Mononuclear cell (primary cell): ENCODE measurements at regions not wholly inside any gene's neighbourhood (a gene's known extent, or its start where the extent isn't known, plus 50 kb on each side); places are given as distances from the start of the nearest gene placed in this dataset.

Source experiments
- H3K27me3 ChIP-seq: 2 replicates; pipeline ENCODE4 v1.6.0; 2011; ENCODE audit warnings: low read length, control low read depth; ENCODE audit not compliant: insufficient read depth
- H3K4me1 ChIP-seq: 2 replicates; pipeline ENCODE4 v1.5.1; 2011; ENCODE audit warnings: mild to moderate bottlenecking, low read length, control low read depth; ENCODE audit not compliant: insufficient read depth
- H3K4me3 ChIP-seq: 2 replicates; pipeline ENCODE4 v1.5.1; 2011; ENCODE audit warnings: mild to moderate bottlenecking, low read length, moderate library complexity
- H3K9me3 ChIP-seq: 2 replicates; pipeline ENCODE4 v1.5.1; 2011; ENCODE audit warnings: low read depth, mild to moderate bottlenecking, control low read depth, low read length

DNA sequence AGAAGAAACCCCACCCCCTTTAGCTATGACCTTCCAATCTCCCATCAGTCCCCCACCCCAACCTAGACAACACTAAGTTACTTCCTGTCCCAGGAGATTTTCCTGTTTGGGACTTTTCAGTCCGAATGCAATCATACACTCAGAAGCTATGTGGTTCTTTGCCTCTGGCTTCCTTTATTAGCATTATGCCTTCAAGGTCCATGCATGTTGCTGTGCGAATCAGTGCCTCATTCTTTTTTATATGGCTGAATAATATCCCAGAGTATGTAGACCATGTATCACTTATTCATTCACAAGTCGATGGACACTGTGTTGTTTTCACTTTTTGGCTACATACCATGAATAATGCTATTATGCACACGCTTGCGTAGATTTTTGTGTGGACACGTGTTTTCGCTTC lies 292.1 kb upstream of the HDAC4 start:
- no peaks in the 10 kb centered on the region for H3K27me3 ChIP-seq
- H3K4me3 ChIP-seq: no peak overlapping the region
- no peaks in the 10 kb centered on the region for H3K9me3 ChIP-seq
- no peaks in the 10 kb centered on the region for H3K4me1 ChIP-seq

DNA sequence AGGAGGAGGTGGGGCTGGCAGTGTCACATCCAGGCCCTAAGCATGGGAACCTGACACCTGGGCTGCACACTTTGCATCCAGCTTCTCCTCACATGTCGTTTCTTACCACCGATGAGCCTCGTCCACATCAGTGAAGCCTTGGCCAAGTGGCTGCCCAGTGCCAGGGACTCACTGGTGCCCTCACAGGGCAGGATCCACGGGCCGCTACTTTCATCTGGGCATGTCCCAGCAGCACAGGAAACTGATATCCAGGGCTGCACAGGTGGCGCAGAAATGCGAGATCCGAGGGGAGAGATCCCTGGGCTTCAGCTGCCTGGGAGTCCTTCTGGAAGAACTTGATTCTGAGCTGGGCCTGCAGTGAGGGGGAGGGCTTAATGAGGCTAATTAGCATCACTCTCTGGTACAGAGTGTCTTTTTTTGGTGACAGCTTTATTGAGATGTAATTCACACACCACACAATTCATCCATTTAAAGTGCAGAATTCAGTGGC lies 291.6 kb upstream of the HDAC4 start:
- Histone ChIP-seq H3K27me3 (no peaks in the 10 kb centered on the region), H3K4me1 (no peaks in the 10 kb centered on the region)

DNA sequence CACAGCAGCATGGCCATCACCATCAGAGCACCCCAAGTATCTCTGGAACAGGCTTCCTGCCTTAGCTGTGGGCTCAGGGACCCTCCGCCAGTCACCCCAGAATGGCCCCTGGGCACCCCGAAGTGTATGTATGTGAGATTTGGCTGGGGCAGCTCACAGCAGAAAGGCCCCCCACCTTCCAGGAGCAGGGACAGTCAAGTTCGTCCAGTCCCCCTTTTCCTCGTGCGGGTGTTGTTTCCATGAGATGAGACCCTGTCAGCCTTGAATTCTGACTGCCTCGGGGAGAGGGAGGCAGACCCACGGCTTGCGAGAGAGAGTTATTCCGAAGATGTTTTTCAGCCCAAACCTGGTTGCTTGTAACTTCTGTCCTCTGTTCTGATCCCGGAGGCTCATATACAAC lies 290.9 kb upstream of the HDAC4 start:
- Histone ChIP-seq H3K9me3 (no peaks in the 10 kb centered on the region), H3K27me3 (no peaks in the 10 kb centered on the region), H3K4me1 (no peaks in the 10 kb centered on the region), H3K4me3 (no peak overlapping the region)

More for the DNA sequence above, 291.6 kb upstream of the HDAC4 start:
- Histone ChIP-seq H3K4me3 (no peak overlapping the region), H3K9me3 (no peaks in the 10 kb centered on the region)

DNA sequence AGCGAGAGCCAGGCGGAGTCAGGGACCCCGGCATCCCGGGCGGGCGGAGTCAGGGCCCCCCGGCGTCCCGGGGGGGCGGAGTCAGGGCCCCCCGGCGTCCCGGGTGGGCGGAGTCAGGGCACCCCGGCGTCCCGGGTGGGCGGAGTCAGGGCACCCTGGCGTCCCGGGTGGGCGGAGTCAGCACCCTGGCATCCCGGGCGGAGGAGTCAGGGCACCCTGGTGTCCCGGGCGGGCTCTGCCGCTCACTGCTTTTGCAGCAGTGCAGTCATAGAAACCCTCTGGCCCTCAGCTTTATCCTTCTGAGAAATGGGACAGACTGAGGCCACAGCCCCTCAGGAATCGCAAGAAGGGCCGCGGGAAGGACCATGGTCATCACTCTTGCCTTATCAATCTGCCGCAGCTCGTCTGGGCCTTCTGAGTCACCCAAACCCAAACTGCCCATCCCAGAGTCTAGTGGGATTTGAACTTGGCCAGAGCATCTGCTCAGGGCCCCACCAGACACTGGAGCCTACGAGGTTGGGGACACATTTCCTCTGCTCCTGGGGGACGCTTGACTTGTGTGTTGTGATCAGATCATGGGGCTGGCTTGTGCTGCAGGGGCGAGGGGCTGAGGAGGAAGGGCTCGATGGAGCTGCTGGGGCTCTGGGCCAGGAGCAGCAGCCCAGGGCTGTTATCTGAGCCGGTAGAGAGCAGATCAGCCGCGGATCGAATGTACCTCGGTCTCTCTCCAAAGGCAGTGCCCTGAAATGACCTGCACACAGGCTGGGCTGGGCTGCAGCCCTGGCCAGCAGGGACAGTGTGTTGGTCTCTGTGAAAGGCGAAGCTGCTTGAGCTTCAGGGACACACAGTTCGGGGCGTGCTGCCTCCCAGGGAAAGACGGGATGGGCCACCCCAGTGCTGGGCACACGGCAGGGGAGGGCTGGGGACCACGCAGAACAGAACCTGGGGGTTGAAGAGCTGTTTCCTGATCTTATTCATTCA lies 290.1 kb upstream of the HDAC4 start:
- Histone ChIP-seq H3K9me3 (no peaks in the 10 kb centered on the region), H3K4me3 (no peak overlapping the region), H3K27me3 (no peaks in the 10 kb centered on the region), H3K4me1 (no peaks in the 10 kb centered on the region)

DNA sequence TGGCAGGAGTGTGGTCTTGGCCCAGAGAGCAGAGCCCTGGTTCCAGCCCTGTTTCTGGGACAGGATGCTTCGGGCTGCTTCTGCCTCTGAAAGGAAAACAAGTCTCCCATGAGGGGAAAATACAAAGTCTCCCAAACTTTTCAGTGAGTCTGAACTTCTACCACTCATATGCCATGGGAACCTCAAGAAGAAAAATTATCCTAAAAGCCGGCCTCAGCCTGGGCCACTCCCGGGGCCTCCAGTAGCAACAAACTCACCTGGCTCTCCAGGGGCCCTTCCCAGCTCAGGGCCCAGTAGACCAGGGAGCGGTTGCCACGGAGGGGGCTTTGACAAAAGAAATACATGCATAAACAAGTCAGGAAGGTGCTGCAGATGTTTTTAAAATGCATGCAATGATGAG lies 289.2 kb upstream of the HDAC4 start:
- H3K4me1 ChIP-seq: no peaks in the 10 kb centered on the region
- no peaks in the 10 kb centered on the region for H3K9me3 ChIP-seq
- no peaks in the 10 kb centered on the region for H3K27me3 ChIP-seq
- H3K4me3 ChIP-seq: no peak overlapping the region

DNA sequence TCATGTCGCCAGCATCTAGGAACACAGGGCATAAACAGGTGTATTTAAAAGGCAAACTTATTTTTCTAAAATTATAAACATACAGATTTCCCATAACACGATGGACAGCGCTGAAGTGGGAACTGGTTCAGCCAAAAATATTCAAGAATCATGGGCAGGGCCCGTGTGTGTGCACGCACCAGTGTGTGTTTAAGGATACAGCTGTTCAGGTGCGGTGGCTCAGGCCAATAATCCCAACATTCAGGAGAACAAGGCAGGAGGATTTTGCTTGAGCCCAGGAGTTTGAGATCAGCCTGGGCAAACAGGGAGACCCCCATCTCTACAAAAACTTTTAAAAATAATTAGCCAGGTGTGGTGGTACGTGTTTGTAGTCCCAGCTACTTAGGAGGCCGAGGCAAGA lies 288.6 kb upstream of the HDAC4 start:
- no peaks in the 10 kb centered on the region for H3K4me1 ChIP-seq
- no peaks in the 10 kb centered on the region for H3K27me3 ChIP-seq
- no peaks in the 10 kb centered on the region for H3K9me3 ChIP-seq
- no peak overlapping the region for H3K4me3 ChIP-seq

DNA sequence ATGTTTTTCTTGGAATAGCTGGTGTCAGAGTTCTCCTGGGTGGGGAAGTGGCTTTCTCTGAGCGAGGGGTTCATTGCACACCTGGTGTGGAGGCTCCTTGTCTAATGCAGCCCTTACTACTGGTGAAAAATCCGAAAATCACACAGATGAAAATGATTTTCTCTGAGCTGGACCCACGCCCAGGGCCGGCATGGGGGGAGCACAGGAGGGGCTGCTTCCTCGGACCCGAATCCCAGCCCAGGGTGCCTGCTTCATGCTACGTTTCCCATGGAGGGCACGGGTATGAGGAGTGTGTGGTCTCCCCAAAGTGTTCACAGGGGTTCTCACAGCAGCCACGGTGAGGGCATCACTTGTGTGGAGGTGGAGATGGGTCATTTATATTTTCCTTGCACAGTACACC lies 288.0 kb upstream of the HDAC4 start:
- Histone ChIP-seq H3K27me3 (peaks cover 3% of the 10 kb centered on the region), H3K4me3 (no peak overlapping the region), H3K4me1 (no peaks in the 10 kb centered on the region), H3K9me3 (no peaks in the 10 kb centered on the region)

DNA sequence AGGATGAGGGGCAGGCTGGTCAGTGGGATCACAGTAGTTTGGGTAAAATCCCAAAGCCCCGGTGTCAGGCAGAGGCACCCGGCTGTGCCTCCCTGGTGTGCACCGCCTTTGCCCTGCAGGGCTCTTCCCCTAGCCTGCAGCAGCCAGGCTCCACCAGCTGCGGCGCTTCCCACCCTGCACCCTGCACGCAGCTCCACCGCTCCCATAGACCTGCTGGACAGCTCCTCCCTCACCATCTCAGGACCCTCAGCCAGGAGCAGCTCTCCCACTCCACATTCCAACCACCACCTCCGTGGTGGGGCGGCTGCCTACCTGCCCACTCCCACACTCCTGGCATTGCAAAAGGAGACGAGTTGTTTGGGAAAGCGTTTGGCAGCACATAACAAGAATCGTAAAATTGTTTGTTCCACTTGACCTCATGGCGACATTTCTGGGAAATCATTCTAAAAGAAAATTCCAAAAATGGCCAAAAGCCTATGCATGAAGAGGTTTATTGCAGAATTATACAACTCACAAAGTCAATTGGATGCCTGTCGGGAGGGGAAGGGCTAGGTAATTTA lies 287.4 kb upstream of the HDAC4 start:
- Histone ChIP-seq H3K9me3 (no peaks in the 10 kb centered on the region), H3K27me3 (peaks cover 6% of the 10 kb centered on the region), H3K4me3 (no peak overlapping the region)

DNA sequence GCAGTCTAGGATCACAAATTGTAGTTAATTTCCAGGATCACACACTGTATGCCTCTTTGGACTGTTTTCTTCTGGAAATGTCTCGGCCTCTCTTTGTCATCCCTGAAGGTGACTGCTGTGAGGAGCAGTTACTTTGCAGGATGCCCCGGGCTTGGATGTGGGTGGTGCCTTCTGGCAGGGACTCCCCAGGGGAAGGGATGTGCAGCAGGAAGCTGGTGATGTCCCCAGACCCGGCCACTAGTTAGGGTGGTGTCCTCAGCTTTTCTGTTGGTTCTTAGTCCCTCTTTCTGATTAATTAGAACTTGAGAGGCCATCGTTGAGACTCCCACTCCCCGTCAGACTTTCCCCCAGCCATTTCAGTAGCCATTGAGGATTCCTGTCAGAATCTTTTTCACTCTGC lies 286.6 kb upstream of the HDAC4 start:
- Histone ChIP-seq H3K9me3 (no peaks in the 10 kb centered on the region), H3K4me3 (no peak overlapping the region), H3K27me3 (peaks cover 9% of the 10 kb centered on the region), H3K4me1 (no peaks in the 10 kb centered on the region)

More for the DNA sequence above, 287.4 kb upstream of the HDAC4 start:
- H3K4me1 ChIP-seq: no peaks in the 10 kb centered on the region

DNA sequence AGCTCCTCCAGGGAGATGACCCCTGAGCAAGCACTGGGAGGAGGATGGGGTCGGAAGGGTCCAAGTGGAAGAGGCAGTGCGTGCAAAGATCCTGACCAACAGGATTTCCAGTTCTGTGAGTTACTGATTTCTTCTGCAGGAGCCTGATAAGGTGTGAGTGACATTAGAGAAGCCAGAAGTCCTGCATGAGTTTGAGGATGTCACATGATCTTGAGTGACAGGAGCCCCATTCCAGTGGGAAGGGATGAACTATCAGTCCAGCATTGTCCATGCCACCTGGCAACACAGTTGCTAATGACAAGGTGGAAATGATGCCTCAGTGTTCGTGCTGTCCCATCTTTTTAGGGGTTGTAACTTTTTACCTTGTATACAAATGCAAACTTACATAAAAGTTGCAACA lies 285.1 kb upstream of the HDAC4 start:
- Histone ChIP-seq H3K27me3 (peaks cover 14% of the 10 kb centered on the region), H3K4me1 (no peaks in the 10 kb centered on the region), H3K4me3 (no peak overlapping the region), H3K9me3 (no peaks in the 10 kb centered on the region)

DNA sequence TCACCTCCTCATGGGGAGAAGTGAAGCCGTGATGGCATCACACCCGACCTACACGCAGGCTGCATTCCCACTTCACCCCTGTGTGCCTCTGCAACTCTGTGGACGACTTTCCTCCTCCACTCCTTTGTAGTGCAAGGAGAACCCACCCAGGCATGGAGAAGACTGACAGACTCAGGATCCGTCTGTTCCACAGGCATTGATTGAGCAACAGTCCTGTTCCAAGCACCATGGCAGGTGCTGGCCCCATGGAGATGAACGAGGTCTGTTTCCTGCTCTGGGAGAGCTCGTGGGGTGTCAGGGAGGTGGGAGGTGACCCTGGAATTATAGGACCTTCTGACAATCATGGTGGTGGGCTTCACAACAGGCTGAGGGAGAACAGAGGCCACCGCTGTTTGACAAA lies 284.7 kb upstream of the HDAC4 start:
- H3K4me3 ChIP-seq: no peak overlapping the region
- no peaks in the 10 kb centered on the region for H3K4me1 ChIP-seq
- H3K27me3 ChIP-seq: peaks cover 14% of the 10 kb centered on the region
- H3K9me3 ChIP-seq: no peaks in the 10 kb centered on the region

DNA sequence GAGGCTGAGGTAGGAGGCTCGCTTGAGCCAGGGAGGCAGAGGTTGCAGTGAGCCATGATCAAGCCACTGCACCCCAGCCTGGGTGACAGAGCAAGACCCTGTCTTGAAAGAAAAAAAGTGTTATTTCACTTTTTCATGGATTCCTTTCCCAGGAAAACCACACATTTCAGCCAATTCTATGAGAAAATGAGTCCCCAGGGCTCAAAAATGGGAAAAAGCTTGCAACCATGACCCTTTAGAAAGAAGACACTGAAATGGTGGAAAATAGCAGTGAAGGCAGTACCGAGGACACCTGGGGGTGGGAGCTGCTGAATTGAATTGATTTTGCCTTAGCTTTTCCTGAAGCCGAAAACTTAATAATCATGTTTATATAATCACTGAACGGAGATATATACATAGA lies 284.2 kb upstream of the HDAC4 start:
- no peaks in the 10 kb centered on the region for H3K9me3 ChIP-seq
- no peaks in the 10 kb centered on the region for H3K4me1 ChIP-seq
- no peak overlapping the region for H3K4me3 ChIP-seq
- H3K27me3 ChIP-seq: peaks cover 14% of the 10 kb centered on the region

DNA sequence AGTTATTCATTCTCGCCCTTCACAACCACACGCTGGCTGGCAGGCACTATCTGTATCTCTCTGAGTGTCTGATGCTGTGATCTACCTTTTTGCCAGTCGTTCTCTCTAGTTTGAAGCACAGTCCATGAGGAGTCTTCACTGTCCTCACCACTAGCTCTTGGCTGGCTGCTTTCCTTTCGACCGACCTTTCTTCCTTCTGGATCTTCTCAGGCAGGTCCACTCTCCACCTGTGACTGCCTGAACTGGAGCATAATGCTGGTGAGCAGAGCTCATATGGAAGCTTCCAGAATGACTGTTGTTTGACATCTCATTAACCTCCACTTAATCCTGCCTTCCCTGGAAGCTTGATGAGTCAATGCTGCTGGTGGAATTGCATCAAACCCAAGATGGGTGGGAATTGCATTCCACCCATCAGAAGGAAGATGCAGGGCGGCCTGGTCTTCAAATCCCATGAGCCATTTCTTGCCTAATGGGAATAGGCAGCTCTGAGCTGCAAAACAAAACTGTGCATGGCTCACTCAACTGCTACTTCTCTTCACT lies 283.5 kb upstream of the HDAC4 start:
- no peak overlapping the region for H3K4me3 ChIP-seq

DNA sequence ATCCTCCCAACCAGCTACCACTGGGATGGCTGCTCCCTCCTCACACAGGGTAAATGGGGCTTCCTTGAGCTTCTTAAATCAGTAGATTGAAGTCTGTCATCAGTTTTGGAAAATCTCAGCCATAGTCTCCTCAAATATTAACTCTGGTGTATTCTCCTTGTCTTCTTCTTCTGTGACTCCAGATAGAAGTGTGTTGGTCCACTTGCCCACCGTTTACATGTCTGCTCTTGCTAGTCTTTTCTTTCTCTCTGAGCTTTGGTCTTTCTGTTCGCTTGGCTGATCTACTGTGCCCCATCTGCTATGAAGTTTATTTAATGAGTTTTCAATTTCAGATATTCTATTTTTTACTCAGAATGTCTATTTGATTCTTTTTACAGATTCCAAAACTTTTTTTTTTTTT lies 281.7 kb upstream of the HDAC4 start:
- no peak overlapping the region for H3K4me3 ChIP-seq
- peaks cover 14% of the 10 kb centered on the region for H3K27me3 ChIP-seq
- H3K4me1 ChIP-seq: no peaks in the 10 kb centered on the region
- no peaks in the 10 kb centered on the region for H3K9me3 ChIP-seq

More for the DNA sequence above, 283.5 kb upstream of the HDAC4 start:
- H3K4me1 ChIP-seq: no peaks in the 10 kb centered on the region
- peaks cover 14% of the 10 kb centered on the region for H3K27me3 ChIP-seq
- H3K9me3 ChIP-seq: no peaks in the 10 kb centered on the region

DNA sequence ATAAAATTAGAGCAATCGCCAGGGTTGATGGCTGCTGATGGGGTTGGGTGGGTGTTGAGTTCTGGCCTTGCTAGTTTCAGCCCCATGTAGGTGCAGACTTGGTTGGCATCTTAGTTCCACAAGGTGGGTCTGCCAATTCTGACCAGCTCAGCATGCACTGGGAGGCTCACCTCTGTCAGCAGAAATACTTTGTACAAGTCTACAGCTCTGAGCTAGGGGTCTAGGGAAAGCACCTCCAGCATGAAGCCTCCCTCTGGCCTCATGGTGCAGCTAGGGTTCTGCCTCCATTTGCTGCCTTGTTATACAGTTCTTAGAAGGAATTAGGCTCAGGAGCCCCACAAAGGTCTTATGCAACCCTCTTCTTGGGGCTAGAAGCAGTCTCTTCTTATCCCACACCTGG lies 278.9 kb upstream of the HDAC4 start:
- Histone ChIP-seq H3K9me3 (no peaks in the 10 kb centered on the region), H3K4me3 (no peak overlapping the region), H3K4me1 (no peaks in the 10 kb centered on the region), H3K27me3 (peaks cover 14% of the 10 kb centered on the region)
